ENCODE measurements at regions not wholly inside any gene's neighbourhood (a gene's known extent, or its start where the extent isn't known, plus 50 kb on each side); places are given as distances from the start of the nearest gene placed in this dataset.

- TF ChIP-seq ZFP3 (CRISPR knock-in tag; IDR thresholded peaks at IDR 0.05): no peak
- TF ChIP-seq GLIS3 (CRISPR knock-in tag; IDR thresholded peaks at IDR 0.05): no peak
- TF ChIP-seq TCF4 (CRISPR knock-in tag; IDR thresholded peaks at IDR 0.05; ENCODE audit: borderline replicate concordance): no peak
- no peak for TF ChIP-seq SNAI2 (CRISPR knock-in tag; IDR thresholded peaks at IDR 0.05)
- no peak for TF ChIP-seq ESRRG (CRISPR knock-in tag; IDR thresholded peaks at IDR 0.05)
- TF ChIP-seq ARNTL (CRISPR knock-in tag; IDR thresholded peaks at IDR 0.05; ENCODE audit: borderline replicate concordance, low read depth): no peak
- TF ChIP-seq PATZ1 (CRISPR knock-in tag; IDR thresholded peaks at IDR 0.05; ENCODE audit: borderline replicate concordance): no peak
- TF ChIP-seq ZC3H10 (CRISPR knock-in tag; IDR thresholded peaks at IDR 0.05): no peak
- TF ChIP-seq, protein P1, sequence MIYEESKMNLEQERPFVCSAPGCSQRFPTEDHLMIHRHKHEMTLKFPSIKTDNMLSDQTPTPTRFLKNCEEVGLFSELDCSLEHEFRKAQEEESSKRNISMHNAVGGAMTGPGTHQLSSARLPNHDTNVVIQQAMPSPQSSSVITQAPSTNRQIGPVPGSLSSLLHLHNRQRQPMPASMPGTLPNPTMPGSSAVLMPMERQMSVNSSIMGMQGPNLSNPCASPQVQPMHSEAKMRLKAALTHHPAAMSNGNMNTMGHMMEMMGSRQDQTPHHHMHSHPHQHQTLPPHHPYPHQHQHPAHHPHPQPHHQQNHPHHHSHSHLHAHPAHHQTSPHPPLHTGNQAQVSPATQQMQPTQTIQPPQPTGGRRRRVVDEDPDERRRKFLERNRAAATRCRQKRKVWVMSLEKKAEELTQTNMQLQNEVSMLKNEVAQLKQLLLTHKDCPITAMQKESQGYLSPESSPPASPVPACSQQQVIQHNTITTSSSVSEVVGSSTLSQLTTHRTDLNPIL (CRISPR knock-in tag; IDR thresholded peaks at IDR 0.05; ENCODE audit: low read depth): no peak
- no peak for TF ChIP-seq ZNF70 (CRISPR knock-in tag; IDR thresholded peaks at IDR 0.05)
- no peak for TF ChIP-seq ZFP30 (CRISPR knock-in tag; IDR thresholded peaks at IDR 0.05)
- ATAC-seq: no peak
Observed at GRCh38 chr4:34731070-34731469, 1513.2 kb downstream of the ARAP2 start.

GRCh38 chr4:34732176-34732950 is 1512.0 kb downstream of the ARAP2 start:
- ATAC-seq: no peak
- TF ChIP-seq OSR1 (CRISPR knock-in tag; IDR thresholded peaks at IDR 0.05): no peak
- TF ChIP-seq, protein P2, sequence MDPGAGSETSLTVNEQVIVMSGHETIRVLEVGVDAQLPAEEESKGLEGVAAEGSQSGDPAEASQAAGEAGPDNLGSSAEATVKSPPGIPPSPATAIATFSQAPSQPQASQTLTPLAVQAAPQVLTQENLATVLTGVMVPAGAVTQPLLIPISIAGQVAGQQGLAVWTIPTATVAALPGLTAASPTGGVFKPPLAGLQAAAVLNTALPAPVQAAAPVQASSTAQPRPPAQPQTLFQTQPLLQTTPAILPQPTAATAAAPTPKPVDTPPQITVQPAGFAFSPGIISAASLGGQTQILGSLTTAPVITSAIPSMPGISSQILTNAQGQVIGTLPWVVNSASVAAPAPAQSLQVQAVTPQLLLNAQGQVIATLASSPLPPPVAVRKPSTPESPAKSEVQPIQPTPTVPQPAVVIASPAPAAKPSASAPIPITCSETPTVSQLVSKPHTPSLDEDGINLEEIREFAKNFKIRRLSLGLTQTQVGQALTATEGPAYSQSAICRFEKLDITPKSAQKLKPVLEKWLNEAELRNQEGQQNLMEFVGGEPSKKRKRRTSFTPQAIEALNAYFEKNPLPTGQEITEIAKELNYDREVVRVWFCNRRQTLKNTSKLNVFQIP (CRISPR knock-in tag; IDR thresholded peaks at IDR 0.05; ENCODE audit: borderline replicate concordance, low read depth): no peak
- no peak for TF ChIP-seq ZFP30 (CRISPR knock-in tag; IDR thresholded peaks at IDR 0.05)
- TF ChIP-seq CSRNP3 (CRISPR knock-in tag; IDR thresholded peaks at IDR 0.05): no peak
- no peak for TF ChIP-seq ISL1 (CRISPR knock-in tag; IDR thresholded peaks at IDR 0.05)
- TF ChIP-seq PATZ1 (CRISPR knock-in tag; IDR thresholded peaks at IDR 0.05; ENCODE audit: borderline replicate concordance): no peak
- no peak for TF ChIP-seq SNAI2 (CRISPR knock-in tag; IDR thresholded peaks at IDR 0.05)
- TF ChIP-seq BACH2 (CRISPR knock-in tag; IDR thresholded peaks at IDR 0.05; ENCODE audit: borderline replicate concordance): no peak
- TF ChIP-seq CSDC2 (CRISPR knock-in tag; IDR thresholded peaks at IDR 0.05): no peak
- TF ChIP-seq TCF4 (CRISPR knock-in tag; IDR thresholded peaks at IDR 0.05; ENCODE audit: borderline replicate concordance): no peak
- TF ChIP-seq, protein P1 (CRISPR knock-in tag; IDR thresholded peaks at IDR 0.05; ENCODE audit: low read depth): no peak
- no peak for TF ChIP-seq ZFP3 (CRISPR knock-in tag; IDR thresholded peaks at IDR 0.05)
- TF ChIP-seq ZNF8 (CRISPR knock-in tag; IDR thresholded peaks at IDR 0.05): no peak
- no peak for TF ChIP-seq ZC3H10 (CRISPR knock-in tag; IDR thresholded peaks at IDR 0.05)
- TF ChIP-seq ZNF565 (CRISPR knock-in tag; conservative IDR thresholded peaks at IDR 0.05; ENCODE audit: low read depth): no peak
- TF ChIP-seq ZNF70 (CRISPR knock-in tag; IDR thresholded peaks at IDR 0.05): no peak
- no peak for TF ChIP-seq TSHZ2 (CRISPR knock-in tag; IDR thresholded peaks at IDR 0.05)
- TF ChIP-seq RARB (CRISPR knock-in tag; IDR thresholded peaks at IDR 0.05): no peak
- no peak for TF ChIP-seq ARNTL (CRISPR knock-in tag; IDR thresholded peaks at IDR 0.05; ENCODE audit: borderline replicate concordance, low read depth)

All from SK-N-SH treated with all-trans-retinoic acid at 6 μM for 48 hours (cell line).